ENCODE measurements at regions not wholly inside any gene's neighbourhood (a gene's known extent, or its start where the extent isn't known, plus 50 kb on each side); places are given as distances from the start of the nearest gene placed in this dataset.

DNA sequence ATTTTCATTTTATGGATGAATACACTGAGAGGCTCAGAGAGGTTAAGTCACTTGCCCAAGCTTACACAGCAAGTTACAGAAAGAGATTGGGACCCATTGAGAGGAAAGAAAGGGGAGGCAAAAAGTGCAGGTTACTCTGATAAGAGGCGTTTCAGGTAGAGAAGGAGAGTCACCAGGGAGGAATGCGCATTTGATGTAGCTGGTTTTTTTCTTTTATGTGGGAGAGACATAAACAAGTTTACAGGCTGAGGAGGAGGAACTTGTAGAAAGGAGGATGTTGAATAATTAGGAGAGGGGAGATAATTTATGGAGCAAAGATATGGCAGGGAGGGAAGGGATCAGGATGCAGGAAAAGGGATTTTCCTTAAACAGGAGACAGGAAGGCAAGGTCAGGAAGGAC is 297.0 kb downstream of the PCNX1 start:
- H3K4me3 ChIP-seq (ENCODE audit: low read length in 2 of 2) = no peak overlapping the region
- no peaks in the 10 kb centered on the region for H3K9me3 ChIP-seq (ENCODE audit: control insufficient read depth in 1 of 2, low read length in 2 of 2)
- Mint-ChIP-seq H3K27ac (peak overlapping the region in 2 of 7 donors; percentile 25 to 81), H3K27me3 (peaks cover 0 to 5% of the 10 kb centered on the region in 2 donors), H3K4me1 (no peaks in the 10 kb centered on the region), H3K4me3 (no peak overlapping the region), H3K9me3 (peaks cover 0 to 2% (median 0%) of the 10 kb centered on the region in 8 donors), H3K36me3 (no peaks in the 10 kb centered on the region)
- no peaks in the 10 kb centered on the region for H3K27me3 ChIP-seq (ENCODE audit: insufficient read depth, low read length)
- H3K36me3 ChIP-seq (ENCODE audit: insufficient read depth, low read length) = no peaks in the 10 kb centered on the region
- CTCF ChIA-PET (ENCODE audit: partially characterized antibody) = no interaction called here
- POLR2A ChIA-PET (ENCODE audit: partially characterized antibody) = no interaction called here
- H3K27ac ChIP-seq (ENCODE audit: low read depth, low read length) = no peak overlapping the region
- intact Hi-C loops (cut with micrococcal nuclease) = no loop called here
- H3K4me1 ChIP-seq (ENCODE audit: insufficient read depth, low read length) = no peaks in the 10 kb centered on the region
- no peak for DNase-seq

GRCh38 chr14:71204768-71205167 is 297.5 kb downstream of the PCNX1 start:
- H3K27me3 Mint-ChIP-seq = peaks cover 0 to 5% of the 10 kb centered on the region in 2 donors
- no peak overlapping the region for H3K4me3 Mint-ChIP-seq
- H3K36me3 Mint-ChIP-seq = no peaks in the 10 kb centered on the region
- POLR2A ChIA-PET (ENCODE audit: partially characterized antibody) = no interaction called here
- no peaks in the 10 kb centered on the region for H3K27me3 ChIP-seq (ENCODE audit: insufficient read depth, low read length)
- no peaks in the 10 kb centered on the region for H3K9me3 ChIP-seq (ENCODE audit: control insufficient read depth in 1 of 2, low read length in 2 of 2)
- peaks cover 0 to 2% (median 0%) of the 10 kb centered on the region in 8 donors for H3K9me3 Mint-ChIP-seq
- no peak overlapping the region for H3K27ac ChIP-seq (ENCODE audit: low read depth, low read length)
- peak overlapping the region in 2 of 7 donors; percentile 25 to 81 for H3K27ac Mint-ChIP-seq
- no peaks in the 10 kb centered on the region for H3K4me1 Mint-ChIP-seq
- DNase-seq = no peak
- H3K36me3 ChIP-seq (ENCODE audit: insufficient read depth, low read length) = no peaks in the 10 kb centered on the region
- H3K4me1 ChIP-seq (ENCODE audit: insufficient read depth, low read length) = no peaks in the 10 kb centered on the region
- intact Hi-C loops (cut with micrococcal nuclease) = no loop called here
- CTCF ChIA-PET (ENCODE audit: partially characterized antibody) = no interaction called here
- H3K4me3 ChIP-seq (ENCODE audit: low read length in 2 of 2) = no peak overlapping the region

DNA sequence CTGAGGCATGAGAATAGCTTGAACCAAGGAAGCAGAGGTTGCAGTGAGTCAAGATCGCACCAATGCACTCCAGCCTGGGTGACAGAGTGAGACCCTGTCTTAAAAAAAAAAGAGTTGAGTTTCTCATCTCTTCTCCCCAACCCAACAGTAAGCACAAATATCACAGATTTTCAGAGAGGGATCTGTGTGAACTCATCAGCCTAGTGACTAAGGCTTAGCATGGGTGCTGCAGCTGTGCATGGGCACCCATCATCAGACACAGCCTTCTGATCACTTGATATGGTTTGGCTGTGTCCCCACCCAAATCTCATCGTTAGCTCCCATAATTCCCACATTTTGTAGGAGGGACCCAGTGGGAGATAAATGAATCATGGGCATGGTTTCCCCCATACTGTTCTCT is 298.9 kb downstream of the PCNX1 start:
- intact Hi-C loops (cut with micrococcal nuclease) = no loop called here
- Histone ChIP-seq H3K36me3 (ENCODE audit: insufficient read depth, low read length) (no peaks in the 10 kb centered on the region), H3K4me3 (ENCODE audit: low read length in 2 of 2) (no peak overlapping the region), H3K4me1 (ENCODE audit: insufficient read depth, low read length) (no peaks in the 10 kb centered on the region), H3K27ac (ENCODE audit: low read depth, low read length) (no peak overlapping the region), H3K27me3 (ENCODE audit: insufficient read depth, low read length) (no peaks in the 10 kb centered on the region), H3K9me3 (ENCODE audit: control insufficient read depth in 1 of 2, low read length in 2 of 2) (no peaks in the 10 kb centered on the region)
- H3K27me3 Mint-ChIP-seq = peaks cover 0 to 5% of the 10 kb centered on the region in 2 donors
- POLR2A ChIA-PET (ENCODE audit: partially characterized antibody) = no interaction called here
- H3K4me1 Mint-ChIP-seq = no peaks in the 10 kb centered on the region
- H3K4me3 Mint-ChIP-seq = no peak overlapping the region
- DNase-seq = no peak
- CTCF ChIA-PET (ENCODE audit: partially characterized antibody) = no interaction called here
- H3K9me3 Mint-ChIP-seq = peaks cover 0 to 2% (median 0%) of the 10 kb centered on the region in 8 donors
- no peaks in the 10 kb centered on the region for H3K36me3 Mint-ChIP-seq
- no peak overlapping the region for H3K27ac Mint-ChIP-seq

- Histone ChIP-seq H3K36me3 (ENCODE audit: insufficient read depth, low read length) (no peaks in the 10 kb centered on the region), H3K27ac (ENCODE audit: low read depth, low read length) (no peak overlapping the region), H3K27me3 (ENCODE audit: insufficient read depth, low read length) (no peaks in the 10 kb centered on the region), H3K9me3 (ENCODE audit: control insufficient read depth in 1 of 2, low read length in 2 of 2) (no peaks in the 10 kb centered on the region), H3K4me3 (ENCODE audit: low read length in 2 of 2) (no peak overlapping the region), H3K4me1 (ENCODE audit: insufficient read depth, low read length) (no peaks in the 10 kb centered on the region)
- intact Hi-C loops (cut with micrococcal nuclease) = no loop called here
- Mint-ChIP-seq H3K4me3 (no peak overlapping the region), H3K9me3 (peaks cover 0 to 2% (median 0%) of the 10 kb centered on the region in 8 donors), H3K4me1 (no peaks in the 10 kb centered on the region), H3K36me3 (no peaks in the 10 kb centered on the region), H3K27me3 (peaks cover 0 to 5% of the 10 kb centered on the region in 2 donors), H3K27ac (no peak overlapping the region)
- CTCF ChIA-PET (ENCODE audit: partially characterized antibody) = no interaction called here
- no peak for DNase-seq
- POLR2A ChIA-PET (ENCODE audit: partially characterized antibody) = no interaction called here
Observed at GRCh38 chr14:71206766-71207371, 299.6 kb downstream of the PCNX1 start.

DNA sequence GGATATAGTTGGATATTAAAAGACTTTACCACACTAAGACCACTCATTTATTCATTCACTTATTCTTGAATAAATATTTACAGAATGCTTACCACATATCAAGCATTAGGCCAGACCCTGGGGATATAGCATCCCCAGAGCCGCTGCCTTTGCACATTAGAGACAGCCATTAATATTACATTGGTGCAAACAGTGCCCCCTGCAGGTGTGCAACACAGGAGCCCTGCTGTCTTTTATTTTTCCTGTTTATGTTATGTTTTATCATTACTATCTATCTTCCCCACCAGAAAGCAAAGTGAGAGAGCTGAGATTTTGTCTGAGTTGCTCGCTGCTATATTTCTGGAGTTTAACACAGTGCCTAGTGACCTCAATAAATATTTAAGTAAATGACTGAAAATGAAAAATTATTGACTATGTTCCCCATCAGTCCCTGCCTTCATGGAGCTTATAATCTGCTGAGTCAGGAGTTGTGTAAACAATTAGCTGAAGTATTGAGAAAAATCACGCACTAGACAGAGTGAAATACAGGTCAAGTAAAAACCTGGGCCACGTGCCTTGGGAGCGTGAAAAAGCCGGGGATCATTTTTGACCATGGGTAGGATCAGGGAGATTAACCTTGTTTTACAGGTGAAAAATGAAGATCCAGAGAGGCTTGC is 301.6 kb downstream of the PCNX1 start:
- no peaks in the 10 kb centered on the region for H3K27me3 ChIP-seq (ENCODE audit: insufficient read depth, low read length)
- no peak overlapping the region for H3K27ac ChIP-seq (ENCODE audit: low read depth, low read length)
- H3K4me1 ChIP-seq (ENCODE audit: insufficient read depth, low read length) = no peaks in the 10 kb centered on the region
- peaks cover 0 to 2% (median 0%) of the 10 kb centered on the region in 8 donors for H3K9me3 Mint-ChIP-seq
- POLR2A ChIA-PET (ENCODE audit: partially characterized antibody) = no interaction called here
- no peak overlapping the region for H3K4me3 ChIP-seq (ENCODE audit: low read length in 2 of 2)
- H3K27me3 Mint-ChIP-seq = peaks cover 0 to 2% of the 10 kb centered on the region in 2 donors
- CTCF ChIA-PET (ENCODE audit: partially characterized antibody) = no interaction called here
- no peaks in the 10 kb centered on the region for H3K36me3 Mint-ChIP-seq
- no peaks in the 10 kb centered on the region for H3K4me1 Mint-ChIP-seq
- H3K27ac Mint-ChIP-seq = no peak overlapping the region
- intact Hi-C loops (cut with micrococcal nuclease) = no loop called here
- H3K4me3 Mint-ChIP-seq = no peak overlapping the region
- no peaks in the 10 kb centered on the region for H3K36me3 ChIP-seq (ENCODE audit: insufficient read depth, low read length)
- no peak for DNase-seq
- no peaks in the 10 kb centered on the region for H3K9me3 ChIP-seq (ENCODE audit: control insufficient read depth in 1 of 2, low read length in 2 of 2)

DNA sequence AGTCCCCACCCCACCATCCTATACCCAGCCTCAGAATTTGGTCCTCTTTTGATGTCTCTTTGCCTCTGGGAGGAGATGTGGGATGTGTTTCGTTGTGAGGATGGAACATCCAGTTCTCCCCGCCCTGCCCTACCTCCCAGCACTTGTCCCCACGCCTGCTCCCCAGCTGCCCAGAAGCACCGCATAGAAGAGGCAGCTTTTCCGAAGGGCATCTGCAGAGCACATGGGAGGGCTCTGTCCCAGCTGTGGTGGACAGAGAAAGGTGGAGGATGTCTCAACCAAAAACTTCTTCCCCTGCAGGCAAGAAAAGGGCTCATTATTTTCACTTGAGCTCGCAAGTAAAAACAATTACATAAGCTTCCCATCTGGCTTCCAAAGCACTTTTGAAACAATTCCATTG is 302.6 kb downstream of the PCNX1 start:
- no peaks in the 10 kb centered on the region for H3K27me3 ChIP-seq (ENCODE audit: insufficient read depth, low read length)
- H3K9me3 Mint-ChIP-seq = peaks cover 0 to 2% (median 0%) of the 10 kb centered on the region in 8 donors
- H3K4me1 Mint-ChIP-seq = no peaks in the 10 kb centered on the region
- no peaks in the 10 kb centered on the region for H3K36me3 Mint-ChIP-seq
- no peak overlapping the region for H3K4me3 Mint-ChIP-seq
- ChIA-PET CTCF (ENCODE audit: partially characterized antibody) (no interaction called here), POLR2A (ENCODE audit: partially characterized antibody) (no interaction called here)
- no peaks in the 10 kb centered on the region for H3K9me3 ChIP-seq (ENCODE audit: control insufficient read depth in 1 of 2, low read length in 2 of 2)
- no peak overlapping the region for H3K27ac ChIP-seq (ENCODE audit: low read depth, low read length)
- H3K36me3 ChIP-seq (ENCODE audit: insufficient read depth, low read length) = no peaks in the 10 kb centered on the region
- DNase-seq = no peak
- peaks cover 0 to 2% of the 10 kb centered on the region in 2 donors for H3K27me3 Mint-ChIP-seq
- intact Hi-C loops (cut with micrococcal nuclease) = no loop called here
- no peak overlapping the region for H3K27ac Mint-ChIP-seq
- H3K4me3 ChIP-seq (ENCODE audit: low read length in 2 of 2) = no peak overlapping the region
- no peaks in the 10 kb centered on the region for H3K4me1 ChIP-seq (ENCODE audit: insufficient read depth, low read length)

DNA sequence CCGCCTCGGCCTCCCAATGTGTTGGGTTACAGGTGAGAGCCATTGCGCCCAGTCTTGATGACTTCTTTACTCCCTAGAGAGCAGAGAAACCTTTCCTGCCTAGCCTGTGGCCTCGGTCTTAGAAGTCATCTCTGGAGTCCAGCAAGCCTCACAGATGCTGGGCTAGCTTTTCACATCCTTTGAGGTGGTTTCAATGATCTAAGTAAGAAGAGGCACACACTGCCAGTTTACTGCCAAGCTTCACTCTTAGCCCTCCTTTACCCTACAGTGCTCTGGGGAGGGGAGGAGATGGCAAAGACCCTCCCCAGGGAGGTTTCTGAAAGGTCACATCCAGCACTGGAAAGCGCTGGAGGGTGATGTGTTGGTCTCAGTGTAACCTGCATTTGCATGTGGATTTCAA is 304.8 kb downstream of the PCNX1 start:
- Mint-ChIP-seq H3K4me3 (no peak overlapping the region), H3K27me3 (peaks cover 0 to 2% of the 10 kb centered on the region in 2 donors), H3K36me3 (no peaks in the 10 kb centered on the region), H3K27ac (no peak overlapping the region), H3K9me3 (peaks cover 0 to under 1% (median 0%) of the 10 kb centered on the region in 8 donors), H3K4me1 (no peaks in the 10 kb centered on the region)
- ChIA-PET CTCF (ENCODE audit: partially characterized antibody) (no interaction called here), POLR2A (ENCODE audit: partially characterized antibody) (no interaction called here)
- no peak for DNase-seq
- Histone ChIP-seq H3K36me3 (ENCODE audit: insufficient read depth, low read length) (no peaks in the 10 kb centered on the region), H3K4me1 (ENCODE audit: insufficient read depth, low read length) (no peaks in the 10 kb centered on the region), H3K27ac (ENCODE audit: low read depth, low read length) (no peak overlapping the region), H3K27me3 (ENCODE audit: insufficient read depth, low read length) (no peaks in the 10 kb centered on the region), H3K4me3 (ENCODE audit: low read length in 2 of 2) (no peak overlapping the region), H3K9me3 (ENCODE audit: control insufficient read depth in 1 of 2, low read length in 2 of 2) (no peaks in the 10 kb centered on the region)
- intact Hi-C loops (cut with micrococcal nuclease) = no loop called here

Data from CD4-positive, alpha-beta memory T cell (primary cell).